Islet precursor cell (in vitro differentiated cells): ENCODE measurements at regions not wholly inside any gene's neighbourhood (a gene's known extent, or its start where the extent isn't known, plus 50 kb on each side); places are given as distances from the start of the nearest gene placed in this dataset.

ENCODE experiments used
- DNase-seq: peaks from one replicate; pipeline ENCODE4 v3.0.0-alpha.2; 2018

DNA sequence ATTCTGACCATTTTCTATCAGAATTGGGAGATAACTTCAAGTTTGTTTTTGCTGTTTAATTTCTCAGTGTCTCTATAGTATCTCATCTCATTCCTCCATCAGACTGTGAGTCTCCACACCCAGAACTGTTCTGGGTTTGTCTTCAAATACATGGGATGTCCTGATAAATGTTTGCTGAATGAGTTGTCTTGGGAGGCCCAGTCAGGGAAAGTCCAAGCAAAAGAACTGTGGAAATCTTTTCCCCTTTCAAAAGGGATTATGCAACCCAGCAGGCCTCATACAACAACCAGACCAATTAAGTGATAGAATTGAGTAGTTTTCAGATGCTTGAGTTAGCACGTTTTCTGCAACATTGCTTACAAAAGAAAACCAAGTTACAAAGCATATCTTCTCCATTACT, 324.4 kb downstream of the BRINP1 start:
- DNase-seq: no peak

DNA sequence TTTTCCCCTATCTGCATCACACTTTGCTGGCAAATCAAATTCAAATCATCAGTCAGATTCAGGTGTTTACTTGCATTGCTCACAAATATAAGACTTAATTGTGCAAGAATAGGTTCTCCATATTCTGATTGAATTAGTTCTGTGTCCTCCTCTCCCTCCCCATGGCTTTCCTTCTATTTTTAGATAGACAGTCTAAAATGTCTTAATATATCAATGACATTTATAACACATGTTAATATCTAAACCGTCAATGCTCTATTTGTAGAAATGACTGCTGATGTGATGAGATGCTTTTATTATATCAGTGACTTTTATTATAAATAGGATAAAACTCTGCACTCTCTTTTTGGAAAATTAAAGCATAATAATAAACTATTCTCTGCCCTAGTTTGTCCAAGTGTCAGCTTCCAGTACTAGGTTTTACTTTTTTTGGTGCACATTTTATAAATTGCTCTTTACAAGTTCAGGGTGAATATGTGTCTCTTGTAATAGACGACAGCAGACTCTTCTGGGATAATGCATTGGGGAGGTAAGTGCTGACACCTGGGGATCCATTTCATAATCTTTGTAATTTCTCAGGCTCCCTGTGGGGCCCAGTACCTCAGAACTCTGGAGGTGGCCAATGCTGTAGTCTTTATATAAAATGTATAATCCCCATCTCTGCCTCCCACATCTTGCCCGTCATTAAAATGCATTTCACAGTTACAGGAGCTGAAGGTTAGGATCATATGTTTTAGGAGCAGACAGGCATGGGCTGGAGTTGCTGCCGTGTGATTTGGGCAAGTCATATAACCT, 321.5 kb downstream of the BRINP1 start:
- DNase-seq: no peak

- DNase-seq: no peak
These were observed 319.0 kb downstream of the BRINP1 start for GRCh38 chr9:119050281-119050680.

- no peak for DNase-seq
These were observed 316.8 kb downstream of the BRINP1 start for GRCh38 chr9:119052339-119053030.

DNA sequence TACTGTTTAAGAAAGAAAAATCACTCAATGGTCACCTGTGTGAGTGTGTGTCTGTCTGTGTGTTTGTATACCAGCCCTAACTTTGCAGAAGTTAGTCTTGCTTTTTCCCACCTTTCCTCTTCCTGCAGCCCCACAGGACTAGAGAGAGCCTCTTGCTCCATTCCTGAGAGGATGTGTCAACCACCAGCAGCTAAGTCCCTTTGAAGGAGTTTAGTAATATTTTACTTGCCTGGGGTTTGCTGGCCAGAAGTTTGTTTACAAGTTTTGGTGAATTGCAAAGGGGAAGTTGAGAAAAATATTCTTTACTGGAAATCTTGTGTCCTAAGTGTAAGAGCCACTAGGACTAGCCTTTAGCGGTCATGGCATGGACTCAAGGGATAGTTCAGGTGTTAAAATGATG, 316.2 kb downstream of the BRINP1 start:
- no peak for DNase-seq

- no peak for DNase-seq
These were observed 308.4 kb downstream of the BRINP1 start for GRCh38 chr9:119060629-119061385.

GRCh38 chr9:119071636-119072035, 297.6 kb downstream of the BRINP1 start:
- no peak for DNase-seq

DNA sequence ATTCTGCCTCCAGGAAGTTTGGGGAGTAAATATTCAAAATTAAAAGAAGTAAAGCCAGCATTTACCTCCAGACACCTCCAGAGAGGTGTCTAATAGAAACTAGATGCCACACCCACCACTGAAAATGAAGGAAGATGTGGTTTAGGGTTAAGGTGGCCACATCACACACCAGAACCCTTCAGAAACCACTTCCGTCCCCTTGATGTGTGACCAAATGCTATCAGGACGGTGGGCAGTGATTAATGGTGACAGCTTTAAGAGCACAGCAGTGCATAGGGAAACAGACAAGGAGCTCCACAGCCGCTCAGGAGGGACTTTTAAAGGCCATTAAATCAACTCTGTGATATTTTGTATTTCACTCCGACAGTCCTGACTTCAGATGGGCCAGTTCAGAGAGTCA, 295.2 kb downstream of the BRINP1 start:
- peak; percentile 56 for DNase-seq

DNA sequence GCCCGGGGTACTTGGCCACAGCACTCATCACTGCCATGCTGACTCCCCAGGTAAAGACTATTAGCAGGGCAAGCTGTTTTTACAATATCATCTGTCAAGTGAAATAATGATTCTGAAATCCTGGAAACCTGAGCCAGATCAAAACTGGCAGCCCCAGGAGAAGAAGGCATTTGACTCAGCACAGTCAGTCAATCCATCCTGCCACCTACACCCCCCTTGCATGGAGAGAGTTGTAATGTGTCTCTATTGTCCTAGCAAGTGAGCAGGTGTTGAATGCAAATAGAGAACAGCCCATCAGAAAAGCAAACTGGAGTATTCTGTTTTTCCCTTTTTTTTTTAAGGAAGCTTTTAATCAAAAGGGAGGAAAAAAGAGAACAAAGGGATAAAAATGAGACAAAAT, 291.2 kb downstream of the BRINP1 start:
- DNase-seq: no peak

DNA sequence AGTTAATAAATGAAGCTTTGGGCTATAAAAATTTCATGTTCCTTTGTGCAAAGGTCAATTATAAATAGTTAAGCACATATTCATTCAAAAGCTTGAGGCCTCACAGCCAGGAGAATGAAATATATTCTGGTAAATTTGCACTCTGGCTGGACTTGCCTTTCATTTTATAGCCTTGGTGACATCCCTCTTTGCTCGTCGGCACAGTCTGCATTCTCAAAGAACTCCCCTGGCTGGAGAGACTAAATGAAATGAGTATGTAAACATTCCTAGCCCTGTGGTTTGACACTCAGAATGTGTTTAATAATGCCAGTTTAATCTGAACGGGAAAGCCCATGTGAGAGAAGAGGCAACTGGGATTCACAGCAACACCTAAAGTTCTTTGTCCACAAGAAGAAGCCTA, 285.6 kb downstream of the BRINP1 start:
- DNase-seq: no peak

- DNase-seq: no peak
These were observed 282.6 kb downstream of the BRINP1 start for GRCh38 chr9:119086590-119086989.

DNA sequence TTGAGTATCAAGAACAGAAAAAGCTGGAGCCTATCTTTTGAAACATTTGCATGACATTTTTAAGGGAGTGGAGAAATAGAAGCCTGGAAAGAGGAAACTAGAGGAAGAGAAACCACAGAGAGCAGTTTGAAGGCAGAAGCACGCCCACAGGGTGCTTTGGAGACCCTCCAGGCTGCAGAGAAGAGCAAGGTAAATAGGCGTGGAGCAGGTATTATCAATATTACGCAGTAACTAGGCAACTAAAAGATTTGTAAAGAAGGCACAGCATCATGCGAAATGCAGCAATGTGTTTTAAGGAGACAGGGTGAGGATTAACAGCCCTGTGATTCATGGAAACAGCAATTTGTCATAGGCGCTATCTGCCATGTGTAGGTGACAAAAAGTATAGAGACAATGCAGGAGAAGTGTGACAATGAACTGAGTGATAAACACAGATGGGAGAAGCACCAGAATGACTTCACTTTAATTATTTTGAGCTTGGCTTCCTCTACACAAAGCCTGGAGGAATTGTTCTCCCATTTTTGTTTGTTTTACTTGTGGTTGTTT, 281.2 kb downstream of the BRINP1 start:
- DNase-seq: no peak

DNA sequence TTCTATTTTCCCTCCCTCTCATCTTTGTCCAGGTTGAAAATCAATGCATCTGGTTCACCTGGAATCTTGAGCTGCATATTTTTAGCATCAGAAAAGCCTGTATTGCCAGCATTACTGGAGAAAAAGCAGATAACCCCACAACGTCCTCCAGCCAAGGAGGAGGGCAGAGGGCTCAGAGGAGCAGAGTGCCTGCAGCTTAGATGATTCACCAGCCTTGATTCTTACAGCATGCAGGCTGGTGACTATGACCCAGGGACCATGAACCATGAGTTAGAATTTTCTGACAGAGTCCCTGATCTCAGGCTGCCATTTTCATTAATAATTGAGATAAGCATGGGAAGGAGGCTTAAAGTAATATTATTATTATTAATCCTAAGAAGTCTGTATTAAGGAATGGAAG, 278.2 kb downstream of the BRINP1 start:
- DNase-seq: peak; percentile 63

- DNase-seq: no peak
These were observed 277.1 kb downstream of the BRINP1 start for GRCh38 chr9:119092125-119092524.

GRCh38 chr9:119094086-119094485, 275.1 kb downstream of the BRINP1 start:
- no peak for DNase-seq

- DNase-seq: no peak
These were observed 274.2 kb downstream of the BRINP1 start for GRCh38 chr9:119095072-119095471.

- no peak for DNase-seq
These were observed 268.2 kb downstream of the BRINP1 start for GRCh38 chr9:119101048-119101447.

DNA sequence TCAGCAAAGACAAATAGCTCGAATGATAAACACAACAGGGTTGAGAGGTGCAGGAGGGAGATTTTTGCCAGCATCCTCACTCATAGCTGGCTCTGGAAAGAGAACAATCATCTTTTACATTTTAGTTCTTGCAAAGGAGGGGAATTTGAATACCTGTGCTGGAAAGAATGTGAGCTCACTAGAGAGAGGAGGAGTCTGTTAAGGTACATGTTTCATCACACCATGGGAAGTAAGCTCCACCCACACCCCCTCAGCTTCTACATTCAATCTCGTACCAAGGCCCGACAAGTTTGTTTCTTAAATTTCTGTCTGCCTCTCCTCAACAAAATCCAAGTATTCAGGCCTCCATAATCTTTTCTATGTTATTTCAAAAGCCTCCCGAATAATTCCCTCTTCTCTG, 254.6 kb downstream of the BRINP1 start:
- DNase-seq: no peak
